Inflammatory macrophage treated with lipopolysaccharide for 4 hours (primary cell): ENCODE measurements at regions not wholly inside any gene's neighbourhood (a gene's known extent, or its start where the extent isn't known, plus 50 kb on each side); places are given as distances from the start of the nearest gene placed in this dataset.
"Not testable (repeated sequence)": the region's sequence is repeated elsewhere in the genome, so short reads cannot be mapped to it uniquely, and the experiment has no call there.

ENCODE experiments used
- DNase-seq: peaks from one replicate; pipeline ENCODE4 v3.0.0-alpha.2; 2020

DNA sequence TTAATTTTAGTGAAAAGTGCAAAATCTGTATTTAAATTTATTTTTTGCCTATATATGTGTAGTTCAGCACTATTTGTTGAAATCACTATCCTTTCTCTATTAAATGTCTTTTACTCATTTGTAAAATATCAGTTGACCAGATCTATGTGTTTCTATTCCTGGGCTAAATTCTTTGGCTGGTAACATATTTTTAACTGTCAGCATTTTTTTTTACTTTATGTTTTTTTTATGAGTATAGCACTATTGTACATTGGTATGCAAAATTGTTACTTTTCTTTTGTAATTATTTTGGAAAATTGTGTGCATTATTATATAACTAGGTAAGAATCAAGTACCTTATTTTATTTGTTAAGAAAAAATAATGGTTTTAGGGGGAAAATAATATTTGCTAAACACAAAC lies 582.8 kb upstream of the ADGRB3 start:
- no peak for DNase-seq

DNA sequence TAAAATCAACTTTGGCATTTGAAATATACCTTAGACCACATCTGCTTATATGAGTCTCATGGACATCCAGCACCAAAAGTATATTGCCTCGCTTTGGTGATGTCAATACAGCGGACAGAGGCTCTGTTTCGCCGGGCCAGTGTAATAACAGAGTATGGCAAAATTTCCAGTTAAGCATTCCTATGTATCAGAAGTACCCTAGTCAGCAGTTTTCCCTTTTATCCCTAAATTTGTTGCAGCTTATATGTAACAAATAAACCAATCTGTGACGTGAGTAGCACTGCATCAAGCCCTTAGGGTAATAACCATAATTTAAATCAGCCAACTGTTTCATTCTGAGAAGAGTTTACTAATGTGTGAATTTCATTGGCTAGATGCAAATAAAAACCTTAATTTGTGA lies 585.5 kb upstream of the ADGRB3 start:
- DNase-seq = no peak

DNA sequence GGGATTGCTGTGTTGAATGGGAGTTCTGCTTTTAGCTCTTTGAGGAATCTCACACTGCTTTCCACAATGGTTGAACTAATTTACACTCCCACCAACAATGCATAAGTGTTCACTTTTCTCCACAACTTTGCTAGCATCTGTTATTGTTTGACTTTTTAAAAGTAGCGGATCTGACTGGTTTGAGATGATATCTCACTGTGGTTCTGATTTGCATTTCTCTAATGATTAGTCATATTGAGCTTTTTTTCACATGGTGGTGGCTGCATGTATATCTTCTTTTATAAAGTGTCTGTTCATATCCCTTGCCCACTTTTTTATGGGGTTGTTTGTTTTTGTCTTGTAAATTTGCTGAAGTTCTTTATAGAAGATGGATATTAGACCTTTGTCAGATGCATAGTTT lies 588.3 kb upstream of the ADGRB3 start:
- no peak for DNase-seq

DNA sequence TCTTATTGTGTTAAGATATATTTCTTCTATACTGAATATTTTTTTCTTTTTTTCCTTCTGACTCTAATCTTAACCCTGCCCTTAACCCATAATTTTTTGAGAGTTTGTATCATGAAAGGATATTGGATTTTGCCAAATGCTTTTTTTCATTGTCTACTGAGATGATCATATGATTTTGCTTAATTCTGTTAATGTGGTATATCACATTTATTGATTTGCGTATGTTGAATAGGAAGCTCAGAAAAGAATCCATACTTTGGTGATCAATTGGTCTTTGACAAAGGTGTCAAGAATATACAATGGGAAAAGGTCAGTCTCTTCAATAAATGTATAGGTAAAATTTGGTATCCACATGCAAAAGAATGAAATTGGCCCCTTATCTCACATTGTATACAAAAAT lies 588.8 kb upstream of the ADGRB3 start:
- no peak for DNase-seq

DNA sequence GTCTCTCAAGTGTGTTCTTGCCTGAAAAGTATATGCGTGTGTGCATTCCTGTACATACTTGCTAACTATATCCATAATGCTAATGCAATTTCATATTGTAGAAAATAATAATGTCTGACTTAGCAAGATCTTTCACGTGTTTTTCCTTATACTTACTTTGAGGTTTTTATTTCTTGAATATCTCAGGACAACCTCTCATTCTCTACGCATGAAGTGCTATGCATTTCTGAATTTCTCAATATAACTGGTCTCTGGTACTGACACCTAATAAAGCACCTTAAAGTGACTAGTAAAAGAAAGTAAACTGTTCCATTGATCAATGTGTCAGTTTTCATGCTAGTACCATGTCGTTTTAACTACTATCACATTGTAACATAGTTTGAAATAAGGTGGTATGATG lies 589.9 kb upstream of the ADGRB3 start:
- DNase-seq = no peak

DNA sequence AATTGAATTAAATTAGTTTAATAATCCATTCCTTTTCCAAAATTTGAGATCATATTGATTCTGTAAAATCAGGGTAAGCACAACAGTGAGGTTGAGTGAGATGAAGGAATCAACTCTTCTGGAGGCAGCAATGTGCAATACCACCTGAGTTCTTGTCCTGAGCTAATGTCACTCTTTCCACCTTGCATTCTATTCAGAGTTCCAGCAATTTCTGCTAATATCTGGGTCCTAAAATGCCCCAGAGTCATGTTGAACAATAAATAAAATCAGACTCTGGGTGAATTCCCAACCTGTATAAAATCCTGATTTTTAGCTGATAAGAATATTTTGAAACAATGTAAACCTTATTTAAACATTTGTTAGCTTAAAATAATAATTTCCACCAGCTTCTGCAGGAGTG lies 590.8 kb upstream of the ADGRB3 start:
- no peak for DNase-seq

DNA sequence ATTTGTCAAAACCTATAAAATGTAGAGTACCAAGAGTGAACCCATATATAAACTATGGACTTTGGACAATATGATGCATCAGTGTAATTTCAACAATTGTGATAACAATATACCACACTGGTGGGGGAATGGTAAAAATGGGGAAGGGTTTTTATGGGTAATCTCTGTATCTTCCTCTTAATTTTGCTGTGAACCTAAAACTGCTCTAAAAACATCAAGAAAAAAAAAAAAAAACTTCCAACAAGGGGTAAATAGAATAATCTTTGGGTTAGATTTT lies 592.0 kb upstream of the ADGRB3 start:
- no peak for DNase-seq

DNA sequence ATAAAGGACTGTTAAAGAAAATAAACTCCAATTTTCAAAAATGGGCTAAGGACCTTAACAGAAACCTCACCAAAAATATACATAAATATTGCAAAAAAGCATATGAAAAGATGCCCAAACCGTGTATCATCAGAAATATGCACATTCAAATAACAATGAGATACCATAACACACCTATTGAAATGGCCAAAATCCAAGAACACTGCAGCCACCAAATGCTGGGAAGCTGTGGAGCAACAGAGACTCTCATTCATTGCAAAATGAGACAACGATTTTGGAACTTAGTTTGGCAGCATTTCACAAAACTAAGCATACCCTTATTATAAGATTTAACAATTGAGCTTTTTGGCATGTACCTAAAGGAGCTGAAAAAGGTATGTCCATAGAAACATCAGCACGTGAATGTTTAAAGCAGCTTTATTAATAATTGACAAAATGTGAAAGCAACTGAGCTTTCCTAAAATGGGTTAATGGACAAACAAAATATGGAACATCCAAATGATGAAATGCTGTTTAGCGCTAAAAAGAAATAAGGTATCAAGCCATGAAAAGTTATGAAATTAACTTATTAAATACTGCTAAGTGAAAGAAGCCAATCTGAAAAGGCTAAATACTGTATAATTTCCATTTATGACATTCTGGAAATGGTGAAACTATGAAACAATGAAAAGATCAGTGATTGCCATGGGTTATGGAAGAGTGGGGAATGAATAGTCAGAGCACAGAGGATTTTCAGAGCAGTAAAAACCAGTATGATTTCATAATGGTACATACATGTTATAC lies 592.6 kb upstream of the ADGRB3 start:
- DNase-seq = no peak

DNA sequence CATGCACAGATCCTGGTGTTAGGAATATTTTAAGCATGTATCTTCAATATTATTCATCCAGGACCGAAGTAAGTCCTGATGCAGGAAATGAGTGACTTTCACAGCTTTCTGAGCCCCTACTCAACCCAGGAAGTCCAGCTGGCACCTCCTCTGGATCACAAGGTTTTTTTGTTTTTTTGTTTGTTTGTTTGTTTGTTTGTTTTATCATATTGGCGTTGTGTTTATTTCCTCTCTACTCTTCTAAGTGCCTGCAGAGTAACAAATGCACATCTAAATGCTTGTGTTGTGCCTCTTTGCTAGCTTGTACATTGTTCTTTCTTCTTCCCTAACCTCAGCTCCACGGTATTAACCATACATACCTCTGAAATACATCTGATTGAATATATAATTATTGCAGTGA lies 594.3 kb upstream of the ADGRB3 start:
- no peak for DNase-seq

DNA sequence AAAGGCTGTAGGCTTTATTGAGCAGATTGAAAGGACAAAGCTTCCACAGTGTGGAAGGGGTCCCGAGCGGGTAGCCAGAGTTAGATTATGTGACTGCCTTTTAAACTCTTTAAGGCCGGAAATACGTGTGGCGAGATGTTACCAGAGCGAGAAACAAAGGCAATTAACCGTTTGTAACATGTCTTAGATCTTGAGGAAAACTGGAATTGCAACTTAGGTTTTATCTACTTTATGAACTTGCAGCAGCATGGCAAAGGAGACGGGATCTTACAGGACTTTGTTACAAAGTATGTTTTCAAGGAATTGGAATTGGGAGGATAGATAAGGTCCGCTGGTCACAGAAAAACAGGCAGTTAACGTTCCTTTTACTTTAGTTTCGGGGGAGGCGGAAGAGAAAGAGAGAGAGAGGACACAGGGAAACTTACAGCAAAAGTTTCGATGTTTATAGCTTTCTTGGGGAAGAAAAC lies 594.7 kb upstream of the ADGRB3 start:
- DNase-seq = no peak

DNA sequence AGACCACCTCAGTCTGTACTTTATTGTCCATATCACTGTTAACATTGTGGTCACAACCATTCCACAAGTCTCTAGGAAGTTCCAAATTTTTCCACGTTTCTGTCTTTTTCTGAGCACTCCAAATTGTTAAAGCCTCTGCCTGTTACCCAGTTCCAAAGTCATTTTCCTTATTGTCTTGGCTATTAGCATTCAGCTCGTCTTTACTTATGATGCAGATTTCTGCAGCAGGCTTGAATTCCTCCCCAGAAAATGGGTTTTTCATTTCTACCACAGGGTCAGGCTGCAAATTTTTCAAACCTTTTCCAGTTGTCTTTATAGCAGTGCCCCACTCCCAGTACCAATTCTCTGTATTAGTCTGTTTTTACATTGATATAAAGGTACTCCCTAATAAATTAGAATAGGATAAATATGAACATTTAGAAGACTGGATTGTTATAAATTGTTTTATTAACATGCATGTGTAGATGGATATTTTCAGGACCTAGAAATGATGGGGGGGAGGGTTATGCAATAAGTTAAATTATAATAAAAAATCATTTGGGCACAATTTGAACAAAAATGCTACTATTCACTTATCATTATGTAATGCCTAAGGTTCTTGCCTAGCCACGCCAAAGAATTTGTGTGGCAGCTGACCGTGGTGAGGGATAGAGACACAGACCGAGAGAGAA lies 595.3 kb upstream of the ADGRB3 start:
- DNase-seq = no peak

DNA sequence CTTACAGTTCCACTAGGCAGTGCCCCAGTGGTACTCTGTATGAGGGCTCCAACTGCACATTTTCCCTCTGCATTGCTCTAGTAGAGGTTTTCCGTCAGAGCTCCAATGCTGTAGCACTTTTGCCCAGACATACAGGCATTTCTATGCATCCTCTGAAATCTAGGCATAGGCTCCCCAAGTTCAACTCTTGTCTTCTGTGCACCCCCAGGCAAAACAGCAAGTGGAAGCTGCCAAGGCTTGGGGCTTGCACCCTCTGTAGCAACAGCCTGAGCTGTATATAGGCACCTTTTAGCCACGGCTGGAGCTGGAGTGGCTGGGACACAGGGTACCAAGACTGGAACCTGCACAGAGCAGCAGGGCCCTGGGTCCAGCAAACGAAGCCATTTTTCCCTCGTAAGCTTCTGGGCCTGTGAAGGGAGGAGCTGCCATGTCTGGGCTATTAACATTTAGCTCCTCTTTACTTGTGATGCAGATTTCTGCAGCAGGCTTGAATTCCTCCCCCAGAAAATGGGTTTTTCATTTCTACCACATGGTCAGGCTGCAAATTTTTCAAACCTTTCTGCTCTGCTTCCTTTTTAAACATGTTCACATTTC lies 596.2 kb upstream of the ADGRB3 start:
- no peak for DNase-seq

DNA sequence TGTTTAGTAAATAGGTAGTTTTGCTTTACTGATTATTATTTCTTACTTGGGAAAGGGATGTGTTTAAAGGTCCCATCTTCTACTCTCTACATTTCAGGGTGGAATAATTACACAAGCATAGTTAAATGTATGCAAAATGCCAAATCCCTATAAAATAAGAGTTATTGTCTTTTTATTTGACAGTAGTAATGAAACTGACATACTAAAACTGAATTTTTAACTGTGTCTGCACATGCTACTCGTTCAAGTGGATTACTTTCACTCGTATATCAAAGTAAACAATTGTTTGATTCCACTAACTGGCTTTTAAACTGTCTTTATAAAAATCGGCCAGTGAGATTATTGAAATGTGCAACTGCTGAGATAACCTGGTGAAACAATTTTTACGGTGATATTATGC lies 602.9 kb upstream of the ADGRB3 start:
- no peak for DNase-seq

DNA sequence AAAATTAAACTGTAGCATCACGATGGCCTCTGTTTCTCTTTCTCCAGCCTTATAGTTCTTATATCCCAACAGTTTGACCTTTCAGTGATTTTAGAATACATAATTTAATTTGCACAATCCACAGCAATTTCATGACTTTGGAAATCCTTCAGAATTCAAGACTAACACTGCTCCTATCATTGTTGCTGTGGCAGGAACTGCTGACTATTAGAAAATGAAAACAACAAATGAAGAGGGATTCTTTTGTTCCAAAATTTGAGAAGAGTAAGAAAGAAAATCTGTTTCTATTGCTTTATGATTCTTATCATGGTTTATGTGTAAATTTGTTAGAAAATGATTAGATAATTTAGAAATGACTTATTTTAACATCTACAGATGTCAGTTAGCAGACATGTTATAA lies 604.0 kb upstream of the ADGRB3 start:
- no peak for DNase-seq

DNA sequence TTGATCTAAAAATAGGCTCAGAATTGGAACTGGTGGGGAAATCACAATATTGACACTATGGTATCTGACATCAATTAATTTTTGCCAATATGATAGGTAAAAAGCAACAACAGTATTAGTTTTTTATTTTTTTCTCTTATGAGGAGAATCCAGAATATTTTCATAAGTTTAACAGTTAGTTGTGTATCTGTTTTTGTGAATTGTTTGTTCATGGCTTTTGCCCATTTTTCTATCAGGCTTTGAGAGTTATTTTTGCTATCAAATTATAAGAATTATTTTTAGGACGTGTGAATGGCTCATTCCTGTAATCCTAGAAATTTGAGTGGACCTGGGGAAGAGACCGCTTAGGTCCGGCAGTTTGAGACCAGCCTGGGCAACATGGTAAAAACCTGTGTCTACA lies 608.6 kb upstream of the ADGRB3 start:
- DNase-seq = no peak

DNA sequence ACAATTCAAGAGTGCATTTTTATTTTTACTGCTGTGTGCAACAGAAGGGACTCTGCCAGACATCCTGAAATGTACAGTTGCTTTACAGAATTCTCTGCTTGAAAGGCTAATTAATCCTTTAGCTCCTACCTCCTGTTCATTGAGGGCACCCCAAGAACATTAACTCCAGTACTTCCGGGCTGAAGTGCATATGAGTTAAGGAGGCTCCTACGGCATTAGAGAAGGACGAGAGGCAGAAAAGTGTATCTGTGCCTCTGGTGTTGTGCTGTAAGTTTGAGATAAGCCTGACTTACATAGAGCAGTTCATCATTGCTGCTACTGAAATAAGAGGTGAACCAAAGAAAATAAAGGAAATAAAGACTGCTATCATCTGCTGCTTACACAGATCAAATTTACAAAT lies 609.3 kb upstream of the ADGRB3 start:
- DNase-seq = no peak

DNA sequence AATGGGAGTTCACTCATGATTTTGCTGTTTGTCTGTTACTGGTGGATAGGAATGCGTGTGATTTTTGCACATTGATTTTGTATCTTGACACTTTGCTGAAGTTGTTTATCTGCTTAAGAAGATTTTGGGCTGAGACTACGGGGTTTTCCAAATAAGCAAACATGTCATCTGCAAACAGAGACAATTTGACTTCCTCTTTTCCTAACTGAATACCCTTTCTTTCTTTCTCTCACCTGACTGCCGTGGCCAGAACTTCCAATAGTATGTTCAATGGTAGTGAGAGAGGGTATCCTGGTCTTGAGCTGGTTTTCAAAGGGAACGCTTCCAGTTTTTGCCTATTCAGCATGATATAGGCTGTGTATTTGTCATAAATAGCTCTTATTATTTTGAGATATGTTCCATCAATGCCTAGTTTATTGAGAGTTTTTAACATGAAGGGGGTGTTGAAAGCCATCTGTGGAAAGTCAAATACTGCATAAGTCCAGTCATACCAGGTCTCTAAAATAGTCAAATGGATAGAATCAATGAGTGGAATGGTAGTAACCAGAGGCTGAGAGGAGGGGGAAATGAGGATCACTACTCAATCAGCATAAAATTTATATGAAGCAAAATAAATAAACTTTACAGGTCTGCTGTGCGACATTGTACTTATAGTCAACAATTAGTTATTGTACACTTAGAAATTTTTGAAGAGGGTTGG lies 610.4 kb upstream of the ADGRB3 start:
- DNase-seq = no peak

DNA sequence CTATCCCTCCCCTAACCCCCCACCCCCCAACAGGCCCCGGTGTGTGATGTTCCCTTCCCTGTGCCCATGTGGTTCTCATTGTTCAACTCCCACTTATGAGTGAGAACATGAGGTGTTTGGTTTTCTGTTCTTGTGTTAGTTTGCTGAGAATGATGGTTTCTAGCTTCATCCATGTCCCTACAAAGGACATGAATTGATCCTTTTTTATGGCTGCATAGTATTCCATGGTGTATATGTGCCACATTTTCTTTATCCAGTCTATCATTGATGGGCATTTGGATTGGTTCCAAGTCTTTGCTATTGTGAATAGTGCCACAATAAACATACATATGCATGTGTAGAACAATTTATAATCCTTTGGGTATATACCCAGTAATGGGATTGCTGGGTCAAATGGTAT lies 612.1 kb upstream of the ADGRB3 start:
- DNase-seq = not testable (repeated sequence)

DNA sequence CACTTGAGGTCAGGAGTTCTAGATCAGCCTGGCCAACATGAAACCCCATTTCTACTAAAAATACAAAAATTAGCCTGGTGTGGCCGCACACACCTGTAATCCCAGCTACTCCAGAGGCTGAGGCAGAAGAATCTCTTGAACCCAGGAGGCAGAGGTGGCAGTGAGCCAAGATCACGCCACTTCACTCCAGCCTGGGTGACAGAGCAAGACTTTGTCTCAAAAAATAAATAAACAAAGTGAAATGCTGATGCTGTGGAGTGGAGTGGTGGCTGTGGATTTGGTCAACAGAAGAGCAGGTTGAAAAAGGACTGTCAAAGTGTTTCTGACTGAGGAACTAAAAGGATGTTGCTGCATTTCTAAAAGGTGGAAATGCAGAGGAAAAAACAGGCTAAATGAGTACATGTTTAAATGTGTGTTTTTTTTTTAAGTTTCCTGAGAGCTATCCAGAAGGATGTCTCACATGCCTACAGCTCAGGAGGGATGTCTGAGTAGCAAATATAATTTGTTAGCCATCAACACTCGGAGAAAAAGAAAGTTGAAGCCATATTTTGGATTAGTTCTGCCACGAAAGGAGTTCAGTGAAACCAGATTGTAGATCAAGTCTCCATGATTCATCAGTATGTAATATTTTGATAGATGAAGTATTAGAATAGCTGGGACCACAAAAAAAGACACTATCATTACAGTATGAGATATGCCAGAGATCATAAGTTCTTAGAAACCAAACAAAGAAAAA lies 621.1 kb upstream of the ADGRB3 start:
- DNase-seq = no peak

DNA sequence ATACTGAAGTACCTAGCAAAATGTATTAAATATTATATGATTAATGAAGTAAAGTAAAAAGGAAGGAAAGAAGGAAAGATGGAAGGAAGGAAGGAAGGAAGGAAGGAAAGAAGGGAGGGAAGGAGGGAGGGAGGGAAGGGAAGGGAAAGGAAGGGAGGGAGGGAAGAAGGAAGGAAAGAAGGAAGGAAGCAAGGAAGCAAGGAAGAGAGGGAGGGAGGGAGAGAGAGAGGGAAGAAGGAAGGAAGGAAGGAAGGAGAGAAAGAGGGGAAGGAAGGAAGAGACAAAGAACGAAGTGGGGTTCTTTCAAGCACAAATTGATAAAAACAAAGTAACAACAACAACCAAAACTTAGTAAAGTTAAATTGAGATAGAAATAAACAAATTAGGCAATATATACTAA lies 622.3 kb upstream of the ADGRB3 start:
- DNase-seq = no peak

DNA sequence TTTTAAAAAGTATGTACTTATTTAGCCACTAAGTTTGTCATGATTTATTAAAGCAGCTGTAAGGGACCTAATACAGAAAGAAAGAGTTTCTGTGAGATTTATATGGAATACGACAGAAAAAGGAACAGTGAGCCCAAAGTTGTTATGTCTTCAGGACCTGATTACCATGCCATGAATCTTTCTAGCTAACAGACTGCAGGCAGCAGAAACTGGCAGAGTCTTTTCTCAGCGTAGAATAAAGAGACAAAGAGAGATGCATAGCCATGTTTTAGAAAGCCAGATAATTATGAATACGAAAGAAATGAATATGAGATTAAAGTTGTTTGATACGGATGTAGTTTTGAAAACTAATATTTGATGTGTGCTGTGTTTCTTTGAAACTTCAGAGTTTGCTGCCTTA lies 624.1 kb upstream of the ADGRB3 start:
- no peak for DNase-seq

DNA sequence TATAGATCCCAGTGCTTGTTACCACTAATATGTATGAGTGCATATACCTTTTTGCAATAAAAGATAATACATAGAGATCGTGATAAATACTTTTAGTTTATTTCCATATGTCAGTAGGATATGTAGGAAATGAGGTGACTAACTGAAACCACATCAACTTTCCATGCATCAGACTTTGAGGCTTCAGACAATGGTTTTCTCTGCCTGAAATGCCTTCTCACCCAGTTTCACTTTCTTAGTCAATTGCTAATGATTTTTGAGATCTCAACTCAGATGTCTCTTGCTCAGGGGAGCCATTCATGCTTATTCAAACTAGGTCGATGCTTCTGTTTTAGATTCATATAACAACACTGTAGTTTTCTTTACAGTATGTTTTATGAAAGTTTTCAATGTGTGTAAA lies 626.6 kb upstream of the ADGRB3 start:
- DNase-seq = no peak

DNA sequence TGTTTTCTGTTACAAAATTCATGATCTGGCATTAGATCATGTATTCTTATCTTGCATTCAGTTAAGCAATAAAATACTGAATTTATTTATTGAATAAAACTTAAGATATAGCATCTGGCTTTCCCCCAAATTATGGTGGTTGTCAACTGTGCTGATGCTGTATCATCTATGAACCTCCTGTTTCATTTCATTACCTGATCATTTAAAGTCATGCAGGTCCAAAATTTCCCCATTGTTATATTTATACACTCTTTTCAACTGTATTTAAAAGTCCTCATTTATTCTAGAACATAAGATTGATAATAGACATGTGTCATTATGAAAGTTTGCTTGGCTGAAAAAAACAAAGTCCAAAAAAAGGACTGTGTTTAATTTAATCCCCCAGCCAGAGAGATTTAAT lies 627.4 kb upstream of the ADGRB3 start:
- DNase-seq = no peak
